GM21390 (cell line): ENCODE measurements at regions not wholly inside any gene's neighbourhood (a gene's known extent, or its start where the extent isn't known, plus 50 kb on each side); places are given as distances from the start of the nearest gene placed in this dataset.

Experiments
- ATAC-seq: cut with Tn5 transposase; IDR thresholded peaks from one replicate; pipeline ENCODE4 v1.9.1; 2021; ENCODE audit not compliant: unreplicated experiment

DNA sequence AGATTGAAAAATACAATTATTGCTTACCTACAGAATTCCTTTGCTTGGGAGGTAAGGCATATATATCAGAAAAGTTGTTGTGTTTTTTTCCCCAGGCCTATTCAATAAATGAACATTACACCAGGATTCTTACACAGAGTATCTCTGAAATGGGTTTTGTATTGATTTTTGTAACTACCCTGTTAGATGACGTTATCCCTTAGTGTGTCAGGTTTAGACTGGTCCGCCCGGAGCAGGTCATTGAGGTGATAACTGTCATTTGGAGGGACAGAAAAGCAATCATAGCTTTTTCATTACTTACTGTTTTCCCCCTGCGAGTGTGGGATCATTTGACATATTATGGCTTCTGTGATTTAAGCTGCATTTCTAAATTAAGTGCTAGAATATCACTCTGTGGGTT, 715.2 kb upstream of the ADAMTS16 start:
- no peak for ATAC-seq

GRCh38 chr5:4440536-4440935, 699.6 kb upstream of the ADAMTS16 start:
- ATAC-seq, result no peak

DNA sequence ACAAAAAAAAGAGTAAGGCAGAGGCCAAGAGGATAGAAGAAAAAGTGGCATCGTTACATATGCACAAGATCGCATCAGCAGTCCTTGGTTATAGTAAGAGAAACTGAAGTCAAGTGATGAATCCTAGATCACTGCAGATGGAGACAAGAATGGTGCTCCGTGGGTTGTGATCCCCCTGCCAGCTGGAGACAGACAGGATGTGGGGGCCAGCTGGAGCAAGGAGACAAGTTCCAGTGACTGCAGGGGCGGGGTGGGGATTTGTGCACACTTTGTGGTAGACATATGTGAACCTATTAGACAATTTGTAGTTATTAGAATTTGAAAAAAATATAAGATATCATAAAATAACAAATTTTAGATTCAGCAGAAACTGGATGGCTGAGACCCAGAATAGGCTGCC, 697.9 kb upstream of the ADAMTS16 start:
- no peak for ATAC-seq

GRCh38 chr5:4447657-4448056, 692.5 kb upstream of the ADAMTS16 start:
- no peak for ATAC-seq

DNA sequence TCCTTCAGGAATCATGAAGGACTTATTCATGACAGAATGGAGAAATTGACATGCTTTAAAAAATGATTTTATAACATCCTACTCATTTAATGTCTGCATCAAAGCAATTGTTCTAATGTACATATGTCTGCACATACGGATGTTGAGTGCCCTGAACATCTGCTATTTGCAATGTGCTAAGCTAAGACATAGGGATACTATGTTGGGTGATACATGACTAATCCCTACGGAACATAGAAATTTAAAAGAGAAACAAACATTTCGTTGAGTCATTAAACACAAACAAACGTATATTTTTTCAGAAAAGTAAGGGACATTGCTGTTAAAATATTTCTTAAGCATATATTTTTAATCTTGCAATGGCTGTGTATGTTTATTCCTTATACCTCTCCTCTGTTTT, 686.5 kb upstream of the ADAMTS16 start:
- ATAC-seq, result no peak

- no peak for ATAC-seq
Measured at GRCh38 chr5:4479426-4479825, 660.7 kb upstream of the ADAMTS16 start.

GRCh38 chr5:4480528-4481349, 659.4 kb upstream of the ADAMTS16 start:
- ATAC-seq, result no peak

- no peak for ATAC-seq
Measured at GRCh38 chr5:4487581-4487980, 652.5 kb upstream of the ADAMTS16 start.

GRCh38 chr5:4511996-4512656, 628.0 kb upstream of the ADAMTS16 start:
- no peak for ATAC-seq

DNA sequence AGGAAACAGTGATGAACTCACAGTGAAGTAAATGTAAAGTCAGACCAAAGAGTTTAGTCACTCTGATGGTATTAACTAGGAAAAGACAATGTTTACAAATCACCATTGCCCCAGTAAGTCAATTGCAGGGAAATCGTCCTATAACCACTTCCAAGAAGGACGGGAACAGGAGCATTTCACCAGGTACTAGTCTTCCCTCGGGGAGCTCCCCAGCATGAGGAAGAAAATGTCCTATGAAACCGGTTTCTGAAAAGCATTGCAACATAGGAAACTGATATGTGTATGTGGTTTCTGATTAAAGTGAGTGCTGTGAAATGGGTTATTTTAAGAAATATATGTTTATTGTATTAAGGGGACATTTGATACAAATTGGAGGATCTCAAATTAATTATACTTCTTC, 626.7 kb upstream of the ADAMTS16 start:
- no peak for ATAC-seq

DNA sequence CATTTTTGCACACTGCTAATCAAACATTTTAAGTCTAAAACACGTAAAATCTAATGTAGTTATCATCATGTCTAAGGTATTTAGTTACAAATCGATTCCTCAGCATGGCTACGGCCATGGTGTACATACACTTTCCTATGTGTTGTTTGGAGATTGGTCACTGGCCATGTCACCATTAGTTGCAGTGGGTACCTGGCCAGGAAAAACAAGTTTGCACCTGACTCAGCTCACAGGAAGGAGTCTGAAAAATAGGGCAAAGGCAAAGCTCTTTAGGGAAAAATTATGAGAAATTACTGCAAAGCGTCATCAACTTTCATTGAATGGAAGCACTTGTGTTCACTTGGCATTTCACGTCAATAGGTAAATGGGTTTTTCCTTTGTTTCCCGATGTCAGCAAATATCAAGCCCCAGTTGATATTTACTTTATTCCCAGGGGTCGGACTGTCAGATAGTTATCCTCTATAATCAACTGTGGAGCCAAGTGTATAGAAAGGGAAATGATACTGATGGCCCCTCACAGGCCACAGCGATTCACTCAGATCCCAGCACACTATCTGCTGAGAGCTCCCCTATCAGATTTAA, 626.0 kb upstream of the ADAMTS16 start:
- ATAC-seq, result no peak

- no peak for ATAC-seq
Measured at GRCh38 chr5:4518903-4519672, 621.0 kb upstream of the ADAMTS16 start.

- no peak for ATAC-seq
Measured at GRCh38 chr5:4520559-4520958, 619.6 kb upstream of the ADAMTS16 start.

DNA sequence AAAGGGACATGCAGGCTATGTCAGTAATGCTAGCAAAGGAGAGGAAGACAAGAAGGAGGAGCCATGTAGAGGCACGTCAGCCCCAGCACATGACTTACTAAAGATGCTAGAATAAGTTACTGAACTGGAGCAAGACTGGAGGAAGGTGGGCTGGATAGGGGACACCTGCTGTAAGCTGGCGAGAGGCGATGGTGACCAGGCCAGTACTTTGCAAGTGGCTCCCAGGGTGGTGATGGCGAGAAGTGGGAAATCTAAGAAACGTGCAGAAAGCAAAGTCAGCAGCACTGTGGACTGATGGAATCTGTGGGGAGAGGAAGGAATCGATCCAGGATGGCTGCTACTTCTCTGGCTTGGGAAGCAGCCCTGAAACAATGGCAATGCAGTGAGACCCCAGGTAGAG, 617.1 kb upstream of the ADAMTS16 start:
- ATAC-seq, result no peak

- no peak for ATAC-seq
Measured at GRCh38 chr5:4531756-4532704, 608.1 kb upstream of the ADAMTS16 start.

GRCh38 chr5:4532705-4533080, 607.4 kb upstream of the ADAMTS16 start:
- ATAC-seq, result no peak

DNA sequence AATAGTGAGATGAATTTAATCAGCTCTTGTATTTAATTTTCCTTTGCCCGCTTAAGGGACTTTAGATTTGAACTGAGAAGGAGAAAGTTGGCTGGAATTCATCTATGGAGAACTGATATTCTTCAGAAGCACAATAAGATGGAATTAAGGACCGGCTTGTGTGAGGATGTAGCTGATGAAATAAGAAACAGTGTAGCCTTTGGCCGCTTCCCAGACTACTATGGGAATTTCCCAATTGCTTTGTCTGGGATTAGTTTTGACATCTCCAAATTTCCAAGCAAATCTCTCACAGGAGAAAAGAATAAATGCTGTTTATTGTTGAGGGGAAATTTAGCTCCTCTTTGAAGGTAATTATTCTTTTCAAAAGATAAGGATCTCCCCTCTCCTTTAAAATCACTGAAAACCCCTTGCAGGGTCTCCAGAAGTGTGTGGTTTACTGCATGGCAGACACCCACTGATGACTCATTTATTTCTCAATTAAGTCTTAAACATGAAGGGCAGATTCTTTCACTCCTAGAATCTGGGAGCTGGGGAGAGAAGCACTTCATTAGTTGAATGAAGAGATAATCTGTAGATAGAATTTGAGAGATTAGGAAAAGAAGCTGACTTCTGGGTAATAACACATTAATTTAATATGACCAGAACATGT, 606.5 kb upstream of the ADAMTS16 start:
- no peak for ATAC-seq

DNA sequence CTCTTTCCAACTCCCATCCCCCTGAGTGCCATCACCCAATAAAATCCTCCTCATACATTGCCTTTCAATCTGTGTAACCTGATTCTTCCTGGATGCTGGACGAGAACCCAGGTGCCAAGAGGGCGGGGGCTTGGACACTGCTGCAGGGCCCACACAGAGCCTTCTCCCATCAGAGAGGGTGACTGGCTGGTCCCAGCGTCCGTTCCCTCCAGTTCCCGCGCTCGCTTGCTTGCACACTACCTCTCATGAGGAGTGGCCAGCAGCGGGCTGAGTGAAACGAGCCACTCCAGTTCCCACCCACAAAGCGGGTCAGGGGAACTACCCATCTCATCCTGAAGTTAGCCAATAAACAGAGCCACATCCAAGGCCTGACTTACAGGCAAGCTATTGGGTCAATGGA, 602.6 kb upstream of the ADAMTS16 start:
- no peak for ATAC-seq

- ATAC-seq, result no peak
Measured at GRCh38 chr5:4540375-4541173, 599.6 kb upstream of the ADAMTS16 start.
